Hepatocyte (in vitro differentiated cells): ENCODE measurements at regions not wholly inside any gene's neighbourhood (a gene's known extent, or its start where the extent isn't known, plus 50 kb on each side); places are given as distances from the start of the nearest gene placed in this dataset.

ENCODE experiments used
- CTCF ChIP-seq: fragments of 200-600 bp; sonication (generic); IDR thresholded peaks from 2 replicates; pipeline ENCODE4 v1.5.1; 2016; ENCODE audit warnings: antibody characterized with exemption, mild to moderate bottlenecking; ENCODE audit not compliant: poor library complexity
- EZH2 ChIP-seq: fragments of 200-600 bp; sonication (generic); IDR thresholded peaks from 2 replicates; pipeline ENCODE4 v1.6.1; 2016; ENCODE audit warnings: antibody characterized with exemption, mild to moderate bottlenecking, borderline replicate concordance
- EZH2phosphoT487 ChIP-seq: fragments of 200-600 bp; sonication (generic); IDR thresholded peaks from one replicate; pipeline ENCODE4 v1.6.1; 2018; ENCODE audit warnings: antibody characterized with exemption, mild to moderate bottlenecking, low read depth, moderate library complexity; ENCODE audit not compliant: unreplicated experiment, severe bottlenecking

GRCh38 chr10:118462401-118462800, 120.3 kb upstream of the FAM204A start:
- TF ChIP-seq EZH2phosphoT487 (no peak), CTCF (no peak), EZH2 (no peak)
